CD4-positive, alpha-beta T cell (primary cell): ENCODE measurements at regions not wholly inside any gene's neighbourhood (a gene's known extent, or its start where the extent isn't known, plus 50 kb on each side); places are given as distances from the start of the nearest gene placed in this dataset.

Experiments used
- ATAC-seq: fragments of 200-7000 bp; cut with Tn5 transposase; one replicate; pipeline ENCODE4 v1.10.0; 2022; ENCODE audit warnings: mild to moderate bottlenecking; ENCODE audit not compliant: poor library complexity
- CTCF ChIA-PET: fragments of 350-600 bp; sonication (Branson Sonifier 250); formaldehyde crosslinking; loops from one replicate; lab custom pipeline; 2021; ENCODE audit warnings: antibody characterized with exemption, inconsistent platforms; lab: Charles Lee
- POLR2A ChIA-PET: fragments of 350-600 bp; sonication (Branson Sonifier 250); formaldehyde crosslinking; loops from one replicate; lab custom pipeline; 2021; ENCODE audit warnings: antibody characterized with exemption, inconsistent platforms; lab: Charles Lee
- DNase-seq, 14 experiments: peaks; one replicate each; pipeline ENCODE4 v3.0.0-alpha.2; 2013 to 2020; ENCODE audit warnings: mixed read lengths in 2 of 14
- H3K27ac ChIP-seq, 2 donors: one replicate each; pipeline versions ENCODE4 v1.5.1 to v1.7.0; 2013; ENCODE audit warnings: low read length in 2 of 2, low read depth in 1 of 2, mild to moderate bottlenecking in 1 of 2
- H3K27me3 ChIP-seq, 2 experiments: 1 replicate in 1 of 2; 2 replicates in 1 of 2; pipeline versions ENCODE4 v1.6.1 to v1.7.0; 2013; ENCODE audit warnings: low read length in 2 of 2, control low read depth in 1 of 2, mild to moderate bottlenecking in 1 of 2, moderate library complexity in 1 of 2; ENCODE audit not compliant: insufficient read depth in 2 of 2, control insufficient read depth in 1 of 2
- H3K36me3 ChIP-seq: one replicate; pipeline ENCODE4 v1.6.1; 2013; ENCODE audit warnings: low read length, control low read depth; ENCODE audit not compliant: insufficient read depth
- H3K4me1 ChIP-seq: one replicate; pipeline ENCODE4 v1.6.1; 2013; ENCODE audit warnings: low read length, control low read depth; ENCODE audit not compliant: insufficient read depth
- H3K4me3 ChIP-seq: one replicate; pipeline ENCODE4 v1.5.1; 2013; ENCODE audit warnings: mild to moderate bottlenecking, low read length, moderate library complexity
- H3K9me3 ChIP-seq, 2 experiments: 1 replicate in 1 of 2; 2 replicates in 1 of 2; pipeline versions ENCODE4 v1.6.1 to v1.7.0; 2013; ENCODE audit warnings: low read length in 2 of 2, mild to moderate bottlenecking in 2 of 2, control low read depth in 1 of 2, moderate library complexity in 1 of 2; ENCODE audit not compliant: control insufficient read depth in 1 of 2, insufficient read depth in 1 of 2
- H3K27ac Mint-ChIP-seq: one replicate; pipeline ENCODE4 v1.8.0; 2020; ENCODE audit warnings: mixed read lengths
- H3K27me3 Mint-ChIP-seq: one replicate; pipeline ENCODE4 v1.8.0; 2021; ENCODE audit warnings: mixed read lengths
- H3K36me3 Mint-ChIP-seq: one replicate; pipeline ENCODE4 v1.8.0; 2021; ENCODE audit warnings: low read depth, mixed read lengths
- H3K4me1 Mint-ChIP-seq: one replicate; pipeline ENCODE4 v1.8.0; 2021; ENCODE audit warnings: low read depth, mixed read lengths
- H3K4me3 Mint-ChIP-seq: one replicate; pipeline ENCODE4 v1.8.0; 2020; ENCODE audit warnings: mild to moderate bottlenecking, mixed read lengths
- H3K9me3 Mint-ChIP-seq: one replicate; pipeline ENCODE4 v1.8.0; 2020; ENCODE audit warnings: mixed read lengths
- intact Hi-C, 2 experiments: fragments of 100-400 bp; cut with DNase I in 1 of 2; cut with micrococcal nuclease in 1 of 2; formaldehyde crosslinking; loops; one replicate each; pipeline versions ENCODE4 v1.15.1 to v1.9.0; 2023 to 2025; cut with DNase I, micrococcal nuclease
- TF ChIP-seq, protein P1 (sequence below): fragments of 200-600 bp; IDR thresholded peaks from one replicate; pipeline ENCODE4 v1.8.0; 2022; ENCODE audit warnings: antibody characterized with exemption, mild to moderate bottlenecking

DNA sequence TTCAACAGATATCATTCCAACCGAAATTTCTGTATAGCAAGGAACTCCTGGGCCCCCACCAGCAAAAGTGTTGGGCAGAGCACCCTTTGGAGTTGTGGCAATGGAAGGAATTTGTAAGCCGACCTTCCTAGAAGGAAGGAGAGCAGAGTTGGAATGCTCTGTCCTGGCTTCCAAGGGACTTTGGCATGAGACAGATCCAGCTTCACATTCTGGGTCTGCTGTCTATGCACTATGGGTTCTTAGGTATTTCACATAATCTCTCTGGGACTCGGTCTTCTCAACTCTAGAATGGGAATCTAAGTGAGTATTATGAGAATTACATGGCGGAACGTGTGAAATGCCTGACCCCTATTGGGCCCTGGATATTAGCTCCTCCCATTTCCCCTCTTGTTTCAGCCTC lies 63.2 kb upstream of the MARCHF10 start:
- intact Hi-C loops = no loop called here
- no peaks in the 10 kb centered on the region for H3K9me3 Mint-ChIP-seq
- H3K9me3 ChIP-seq = no peaks in the 10 kb centered on the region
- peaks cover 40% of the 10 kb centered on the region for H3K27me3 Mint-ChIP-seq
- H3K27ac ChIP-seq = no peak overlapping the region
- TF ChIP-seq, protein P1, sequence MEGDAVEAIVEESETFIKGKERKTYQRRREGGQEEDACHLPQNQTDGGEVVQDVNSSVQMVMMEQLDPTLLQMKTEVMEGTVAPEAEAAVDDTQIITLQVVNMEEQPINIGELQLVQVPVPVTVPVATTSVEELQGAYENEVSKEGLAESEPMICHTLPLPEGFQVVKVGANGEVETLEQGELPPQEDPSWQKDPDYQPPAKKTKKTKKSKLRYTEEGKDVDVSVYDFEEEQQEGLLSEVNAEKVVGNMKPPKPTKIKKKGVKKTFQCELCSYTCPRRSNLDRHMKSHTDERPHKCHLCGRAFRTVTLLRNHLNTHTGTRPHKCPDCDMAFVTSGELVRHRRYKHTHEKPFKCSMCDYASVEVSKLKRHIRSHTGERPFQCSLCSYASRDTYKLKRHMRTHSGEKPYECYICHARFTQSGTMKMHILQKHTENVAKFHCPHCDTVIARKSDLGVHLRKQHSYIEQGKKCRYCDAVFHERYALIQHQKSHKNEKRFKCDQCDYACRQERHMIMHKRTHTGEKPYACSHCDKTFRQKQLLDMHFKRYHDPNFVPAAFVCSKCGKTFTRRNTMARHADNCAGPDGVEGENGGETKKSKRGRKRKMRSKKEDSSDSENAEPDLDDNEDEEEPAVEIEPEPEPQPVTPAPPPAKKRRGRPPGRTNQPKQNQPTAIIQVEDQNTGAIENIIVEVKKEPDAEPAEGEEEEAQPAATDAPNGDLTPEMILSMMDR = no peak
- no peak overlapping the region for H3K4me3 ChIP-seq
- DNase-seq (no peak), ATAC-seq (no peak)
- H3K36me3 Mint-ChIP-seq = no peaks in the 10 kb centered on the region
- H3K4me3 Mint-ChIP-seq = no peak overlapping the region
- CTCF ChIA-PET = interaction anchor here (0.6 kb wide), 1 partner anchor 148 kb away, joined by 3 read pairs; no protein-coding TSS in a partner anchor
- POLR2A ChIA-PET = no interaction called here
- H3K4me1 Mint-ChIP-seq = no peaks in the 10 kb centered on the region
- H3K4me1 ChIP-seq = no peaks in the 10 kb centered on the region
- H3K27ac Mint-ChIP-seq = no peak overlapping the region
- H3K36me3 ChIP-seq = no peaks in the 10 kb centered on the region
- H3K27me3 ChIP-seq = peaks cover 0 to 10% of the 10 kb centered on the region in 2 experiments

DNA sequence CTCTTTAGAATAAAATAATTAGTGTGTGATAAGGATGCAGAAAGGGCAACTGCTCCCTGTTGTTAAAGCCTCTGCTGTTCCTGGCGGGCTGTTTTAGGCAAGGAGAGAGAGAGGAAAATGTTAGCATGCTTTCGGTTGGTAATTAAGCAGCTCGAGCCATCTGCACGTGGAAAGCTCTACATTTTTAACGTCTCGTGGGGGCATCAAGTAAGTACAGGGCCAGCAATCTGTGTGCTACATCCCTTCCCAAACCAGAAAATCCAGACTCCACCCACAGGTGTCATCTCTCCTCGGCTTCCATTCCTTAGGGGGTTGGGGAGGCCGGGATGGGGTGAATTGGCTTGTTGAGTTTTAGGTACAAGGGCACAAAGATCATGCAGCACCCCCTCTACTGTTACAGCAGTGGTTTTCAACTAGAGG lies 62.4 kb upstream of the MARCHF10 start:
- CTCF ChIA-PET = no interaction called here
- no peaks in the 10 kb centered on the region for H3K9me3 ChIP-seq
- TF ChIP-seq, protein P1 = no peak

DNA sequence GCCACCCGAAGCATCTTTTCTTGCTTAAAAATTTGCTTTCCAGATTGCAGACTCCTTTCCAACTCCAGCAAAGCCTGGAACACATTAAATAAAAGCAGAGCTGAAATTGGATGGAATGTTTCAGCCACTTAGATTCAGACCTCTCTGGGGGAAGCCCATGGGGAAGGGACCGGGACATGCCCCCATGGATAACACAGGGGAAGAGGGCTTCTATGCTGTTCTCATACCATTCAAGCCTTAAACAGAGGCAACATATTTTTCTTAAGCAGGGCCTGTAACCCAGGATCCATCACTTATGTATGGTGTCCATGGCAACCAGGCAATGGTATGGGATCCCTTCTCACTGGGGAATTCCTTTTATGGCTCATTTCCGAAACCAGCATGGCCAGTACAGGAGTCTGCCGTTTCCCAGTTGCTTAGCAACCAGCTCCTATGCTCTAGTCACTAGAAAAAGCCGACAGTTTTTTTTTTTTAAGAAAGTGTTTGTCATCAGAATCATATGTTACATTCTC lies 62.0 kb upstream of the MARCHF10 start:
- ATAC-seq (no peak), DNase-seq (peak in 1 of 14 experiments; percentile 10)
- no peak overlapping the region for H3K27ac ChIP-seq
- POLR2A ChIA-PET = no interaction called here
- no peaks in the 10 kb centered on the region for H3K4me1 ChIP-seq
- H3K27me3 ChIP-seq = peaks cover 0 to 10% of the 10 kb centered on the region in 2 experiments
- Mint-ChIP-seq H3K36me3 (no peaks in the 10 kb centered on the region), H3K4me1 (no peaks in the 10 kb centered on the region), H3K9me3 (no peaks in the 10 kb centered on the region), H3K4me3 (no peak overlapping the region), H3K27me3 (peaks cover 36% of the 10 kb centered on the region), H3K27ac (no peak overlapping the region)
- no peak overlapping the region for H3K4me3 ChIP-seq
- CTCF ChIA-PET = no interaction called here
- H3K9me3 ChIP-seq = no peaks in the 10 kb centered on the region
- intact Hi-C loops = no loop called here
- no peaks in the 10 kb centered on the region for H3K36me3 ChIP-seq
- TF ChIP-seq, protein P1 = no peak

More for the DNA sequence above, 62.4 kb upstream of the MARCHF10 start:
- H3K4me3 Mint-ChIP-seq = no peak overlapping the region
- no peaks in the 10 kb centered on the region for H3K9me3 Mint-ChIP-seq
- no peaks in the 10 kb centered on the region for H3K36me3 Mint-ChIP-seq
- no peak overlapping the region for H3K27ac Mint-ChIP-seq
- intact Hi-C loops = no loop called here
- no peak for ATAC-seq
- Histone ChIP-seq H3K27me3 (peaks cover 0 to 10% of the 10 kb centered on the region in 2 experiments), H3K27ac (no peak overlapping the region), H3K36me3 (no peaks in the 10 kb centered on the region), H3K4me3 (no peak overlapping the region), H3K4me1 (no peaks in the 10 kb centered on the region)
- H3K27me3 Mint-ChIP-seq = peaks cover 40% of the 10 kb centered on the region
- H3K4me1 Mint-ChIP-seq = no peaks in the 10 kb centered on the region
- DNase-seq = no peak
- POLR2A ChIA-PET = no interaction called here
